ENCODE measurements at regions not wholly inside any gene's neighbourhood (a gene's known extent, or its start where the extent isn't known, plus 50 kb on each side); places are given as distances from the start of the nearest gene placed in this dataset.

GRCh38 chr16:65334081-65334480 is 212.2 kb upstream of the CDH11 start:
- TF ChIP-seq, protein P1, sequence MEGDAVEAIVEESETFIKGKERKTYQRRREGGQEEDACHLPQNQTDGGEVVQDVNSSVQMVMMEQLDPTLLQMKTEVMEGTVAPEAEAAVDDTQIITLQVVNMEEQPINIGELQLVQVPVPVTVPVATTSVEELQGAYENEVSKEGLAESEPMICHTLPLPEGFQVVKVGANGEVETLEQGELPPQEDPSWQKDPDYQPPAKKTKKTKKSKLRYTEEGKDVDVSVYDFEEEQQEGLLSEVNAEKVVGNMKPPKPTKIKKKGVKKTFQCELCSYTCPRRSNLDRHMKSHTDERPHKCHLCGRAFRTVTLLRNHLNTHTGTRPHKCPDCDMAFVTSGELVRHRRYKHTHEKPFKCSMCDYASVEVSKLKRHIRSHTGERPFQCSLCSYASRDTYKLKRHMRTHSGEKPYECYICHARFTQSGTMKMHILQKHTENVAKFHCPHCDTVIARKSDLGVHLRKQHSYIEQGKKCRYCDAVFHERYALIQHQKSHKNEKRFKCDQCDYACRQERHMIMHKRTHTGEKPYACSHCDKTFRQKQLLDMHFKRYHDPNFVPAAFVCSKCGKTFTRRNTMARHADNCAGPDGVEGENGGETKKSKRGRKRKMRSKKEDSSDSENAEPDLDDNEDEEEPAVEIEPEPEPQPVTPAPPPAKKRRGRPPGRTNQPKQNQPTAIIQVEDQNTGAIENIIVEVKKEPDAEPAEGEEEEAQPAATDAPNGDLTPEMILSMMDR (conservative IDR thresholded peaks at IDR 0.05; ENCODE audit: low read depth, low read length), result no peak
- TF ChIP-seq RAD21 (IDR thresholded peaks at IDR 0.05; ENCODE audit: low read length) (no peak), POLR2A (IDR thresholded peaks at IDR 0.05; ENCODE audit: low read depth, low read length) (no peak), MXI1 (IDR thresholded peaks at IDR 0.05; ENCODE audit: borderline replicate concordance, low read depth, low read length) (no peak)
